Neuronal stem cell (in vitro differentiated cells): ENCODE measurements at regions not wholly inside any gene's neighbourhood (a gene's known extent, or its start where the extent isn't known, plus 50 kb on each side); places are given as distances from the start of the nearest gene placed in this dataset.

Source experiments
- DNase-seq: peaks from one replicate; pipeline ENCODE4 v3.0.0-alpha.2; 2013; ENCODE audit warnings: low spot score
- H2AFZ ChIP-seq: one replicate; pipeline ENCODE4 v1.6.1; 2013; ENCODE audit warnings: mild to moderate bottlenecking, low read length, inconsistent platforms
- H2AK5ac ChIP-seq: 2 replicates; pipeline ENCODE4 v1.6.1; 2013; ENCODE audit warnings: low read depth, mild to moderate bottlenecking, inconsistent platforms, low read length, moderate library complexity, mixed read lengths
- H2BK120ac ChIP-seq: 2 replicates; pipeline ENCODE4 v1.6.1; 2013; ENCODE audit warnings: low read depth, mild to moderate bottlenecking, inconsistent platforms, low read length, moderate library complexity, mixed read lengths
- H2BK12ac ChIP-seq: one replicate; pipeline ENCODE4 v1.6.1; 2013; ENCODE audit warnings: low read length, inconsistent platforms
- H2BK15ac ChIP-seq: 2 replicates; pipeline ENCODE4 v1.6.1; 2013; ENCODE audit warnings: mild to moderate bottlenecking, low read length, inconsistent platforms, mixed read lengths
- H2BK5ac ChIP-seq: one replicate; pipeline ENCODE4 v1.6.1; 2013; ENCODE audit warnings: inconsistent platforms, mild to moderate bottlenecking, low read length, moderate library complexity
- H3K14ac ChIP-seq: one replicate; pipeline ENCODE4 v1.6.1; 2013; ENCODE audit warnings: low read length, inconsistent platforms
- H3K18ac ChIP-seq: 2 replicates; pipeline ENCODE4 v1.6.1; 2013; ENCODE audit warnings: low read length, inconsistent platforms
- H3K23ac ChIP-seq: 2 replicates; pipeline ENCODE4 v1.6.1; 2013; ENCODE audit warnings: low read depth, mild to moderate bottlenecking, mixed read lengths, low read length, inconsistent platforms; ENCODE audit not compliant: poor library complexity
- H3K27ac ChIP-seq: replicated peaks from 3 replicates; pipeline ENCODE4 v1.5.1; 2013; ENCODE audit warnings: low read length, inconsistent platforms
- H3K27me3 ChIP-seq, 3 experiments: 2 replicates each; pipeline ENCODE4 v1.6.1; 2013; ENCODE audit warnings: low read length in 3 of 3, mild to moderate bottlenecking in 2 of 3, inconsistent platforms in 1 of 3, low read depth in 1 of 3, mixed read lengths in 1 of 3, moderate library complexity in 1 of 3; ENCODE audit not compliant: control insufficient read depth in 3 of 3, insufficient read depth in 3 of 3
- H3K36me3 ChIP-seq, 2 donors: replicated peaks in 1 of 2; 2 replicates each; pipeline ENCODE4 v1.6.1; 2013; ENCODE audit warnings: low read length in 2 of 2; ENCODE audit not compliant: control insufficient read depth in 2 of 2, insufficient read depth in 2 of 2
- H3K4ac ChIP-seq: 2 replicates; pipeline ENCODE4 v1.6.1; 2013; ENCODE audit warnings: inconsistent platforms, mild to moderate bottlenecking, low read length, moderate library complexity
- H3K4me1 ChIP-seq, 2 donors: 1 replicate in 1 of 2; 2 replicates in 1 of 2; pipeline ENCODE4 v1.6.1; 2013; ENCODE audit warnings: low read length in 2 of 2, low read depth in 1 of 2; ENCODE audit not compliant: control insufficient read depth in 2 of 2, insufficient read depth in 1 of 2
- H3K4me2 ChIP-seq: one replicate; pipeline ENCODE4 v1.6.1; 2013; ENCODE audit warnings: mild to moderate bottlenecking, low read length, inconsistent platforms; ENCODE audit not compliant: insufficient read depth, poor library complexity, severe bottlenecking
- H3K4me3 ChIP-seq, 2 donors: 2 replicates each; pipeline ENCODE4 v1.5.1; 2013; ENCODE audit warnings: low read length in 2 of 2, mild to moderate bottlenecking in 2 of 2, inconsistent platforms in 1 of 2, moderate library complexity in 1 of 2
- H3K79me1 ChIP-seq: one replicate; pipeline ENCODE4 v1.6.1; 2013; ENCODE audit warnings: low read depth, mild to moderate bottlenecking, inconsistent platforms, low read length, moderate library complexity
- H3K9ac ChIP-seq: one replicate; pipeline ENCODE4 v1.6.1; 2013; ENCODE audit warnings: mild to moderate bottlenecking, low read depth, low read length, inconsistent platforms; ENCODE audit not compliant: poor library complexity
- H3K9me3 ChIP-seq, 2 donors: replicated peaks in 1 of 2; 2 replicates each; pipeline versions ENCODE3 to v1.6.1; 2013; ENCODE audit warnings: low read length in 2 of 2, mild to moderate bottlenecking in 2 of 2, inconsistent platforms in 1 of 2, low read depth in 1 of 2, mixed read lengths in 1 of 2, moderate library complexity in 1 of 2; ENCODE audit not compliant: control insufficient read depth in 2 of 2, insufficient read depth in 1 of 2
- H4K8ac ChIP-seq: one replicate; pipeline ENCODE4 v1.6.1; 2013; ENCODE audit warnings: low read depth, mild to moderate bottlenecking, inconsistent platforms, low read length, moderate library complexity
- H4K91ac ChIP-seq: one replicate; pipeline ENCODE4 v1.6.1; 2013; ENCODE audit warnings: low read length, low read depth, mild to moderate bottlenecking, inconsistent platforms; ENCODE audit not compliant: poor library complexity
- WGBS, 2 donors: extraction: QIAGEN DNeasy Blood & Tissue Kit; methylation state at CpG; one replicate each; pipeline ENCODE4 v1.1.7; 2013; ENCODE audit warnings: missing lambda C conversion rate in 2 of 2, mixed read lengths in 1 of 2; ENCODE audit not compliant: insufficient read length in 2 of 2, insufficient replicate concordance in 1 of 2; ENCODE audit errors: extremely low coverage in 2 of 2; 5-methylcytosine and 5-hydroxymethylcytosine counted together

DNA sequence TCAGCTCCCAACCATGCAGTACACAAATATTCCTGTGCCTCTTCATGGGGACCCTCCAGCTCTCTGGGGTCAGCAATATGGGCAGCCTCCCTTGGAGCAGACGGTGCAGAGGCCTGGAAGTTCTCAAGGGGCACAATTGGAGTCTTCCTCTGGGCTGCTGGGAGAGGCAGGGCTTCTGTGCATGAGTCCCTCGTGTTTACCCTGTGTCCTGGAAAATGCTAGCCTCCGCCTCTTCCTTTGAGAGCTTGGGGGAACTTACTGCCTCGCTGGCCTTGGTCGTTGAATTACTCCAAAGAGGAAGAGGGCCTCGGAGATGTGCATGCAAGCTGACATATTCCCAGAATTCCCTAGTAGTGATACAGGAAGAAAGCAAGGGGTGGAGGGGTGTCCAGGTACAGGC lies 284.4 kb upstream of the IGF1R start:
- no CpG with 5 or more reads among the region's 6 CpGs for WGBS, 2 donors
- H3K4me2 ChIP-seq = no peak overlapping the region
- H2BK12ac ChIP-seq = no peak overlapping the region
- H3K27ac ChIP-seq = no peak overlapping the region
- H3K4ac ChIP-seq = no peak overlapping the region
- no peak overlapping the region for H2BK5ac ChIP-seq
- H2AK5ac ChIP-seq = no peak overlapping the region
- H4K8ac ChIP-seq = no peak overlapping the region
- no peaks in the 10 kb centered on the region for H3K36me3 ChIP-seq
- no peaks in the 10 kb centered on the region for H3K4me1 ChIP-seq
- H3K23ac ChIP-seq = no peak overlapping the region
- H3K79me1 ChIP-seq = no peaks in the 10 kb centered on the region
- H2BK120ac ChIP-seq = no peak overlapping the region
- H3K27me3 ChIP-seq = no peaks in the 10 kb centered on the region
- no peak overlapping the region for H3K4me3 ChIP-seq
- H2BK15ac ChIP-seq = no peak overlapping the region
- no peaks in the 10 kb centered on the region for H3K9me3 ChIP-seq
- no peak overlapping the region for H4K91ac ChIP-seq
- H3K18ac ChIP-seq = no peak overlapping the region
- no peak overlapping the region for H2AFZ ChIP-seq
- no peak overlapping the region for H3K9ac ChIP-seq
- H3K14ac ChIP-seq = no peak overlapping the region
- DNase-seq = no peak

DNA sequence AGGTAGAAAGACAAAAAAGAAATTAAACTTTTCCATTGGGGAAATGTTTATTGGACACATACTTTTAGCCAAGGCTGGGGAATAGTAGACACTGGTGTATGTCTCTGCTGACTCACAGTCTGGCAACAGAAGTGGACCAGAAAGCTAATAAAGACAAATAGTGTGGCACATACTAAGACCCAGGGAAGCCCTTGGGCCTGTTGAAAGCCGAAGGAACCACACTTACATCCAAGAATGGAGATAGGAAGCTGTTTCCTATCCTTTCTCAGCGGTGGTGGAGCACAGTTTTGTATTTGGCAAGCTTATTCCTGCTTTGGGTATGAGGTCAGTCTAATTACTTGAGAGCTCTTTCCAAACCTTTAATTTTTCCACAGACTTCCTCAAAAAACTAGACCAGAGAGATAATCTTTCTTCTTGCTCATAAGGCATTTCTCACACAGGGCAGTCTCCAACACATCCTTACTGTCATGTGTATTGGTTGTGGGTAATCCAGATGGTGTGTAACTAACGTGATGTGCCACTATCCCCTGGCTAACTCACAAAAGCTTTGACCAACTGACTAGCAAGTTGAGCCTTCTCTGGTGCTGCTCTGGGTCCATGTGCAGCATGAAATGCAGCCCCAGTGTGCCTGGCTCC lies 279.1 kb upstream of the IGF1R start:
- no peak overlapping the region for H3K27ac ChIP-seq

GRCh38 chr15:98375513-98376340 lies 272.6 kb upstream of the IGF1R start:
- Histone ChIP-seq H2BK5ac (no peak overlapping the region), H3K27me3 (no peaks in the 10 kb centered on the region), H3K4me1 (no peaks in the 10 kb centered on the region), H3K23ac (no peak overlapping the region), H3K4ac (no peak overlapping the region), H3K4me2 (no peak overlapping the region), H2AK5ac (no peak overlapping the region), H3K79me1 (no peaks in the 10 kb centered on the region), H3K14ac (no peak overlapping the region), H2AFZ (no peak overlapping the region), H4K8ac (no peak overlapping the region), H2BK15ac (no peak overlapping the region), H3K9me3 (no peaks in the 10 kb centered on the region), H2BK120ac (no peak overlapping the region), H2BK12ac (no peak overlapping the region), H3K4me3 (no peak overlapping the region), H3K9ac (no peak overlapping the region), H3K18ac (no peak overlapping the region), H4K91ac (no peak overlapping the region), H3K36me3 (no peaks in the 10 kb centered on the region), H3K27ac (no peak overlapping the region)
- WGBS, 2 donors = no CpG with 5 or more reads among the region's 7 CpGs
- DNase-seq = no peak

More for the DNA sequence above, 279.1 kb upstream of the IGF1R start:
- no peak overlapping the region for H2AK5ac ChIP-seq
- H3K27me3 ChIP-seq = no peaks in the 10 kb centered on the region
- WGBS, 2 donors = no CpG with 5 or more reads among the region's 3 CpGs
- DNase-seq = no peak
- no peak overlapping the region for H2BK12ac ChIP-seq
- H3K14ac ChIP-seq = no peak overlapping the region
- H3K9ac ChIP-seq = no peak overlapping the region
- no peaks in the 10 kb centered on the region for H3K36me3 ChIP-seq
- no peak overlapping the region for H2AFZ ChIP-seq
- no peak overlapping the region for H3K4me2 ChIP-seq
- no peak overlapping the region for H3K4ac ChIP-seq
- H3K79me1 ChIP-seq = no peaks in the 10 kb centered on the region
- H2BK120ac ChIP-seq = no peak overlapping the region
- no peak overlapping the region for H2BK15ac ChIP-seq
- no peak overlapping the region for H3K18ac ChIP-seq
- no peak overlapping the region for H4K8ac ChIP-seq
- H3K4me1 ChIP-seq = no peaks in the 10 kb centered on the region
- no peak overlapping the region for H2BK5ac ChIP-seq
- no peak overlapping the region for H4K91ac ChIP-seq
- no peaks in the 10 kb centered on the region for H3K9me3 ChIP-seq
- no peak overlapping the region for H3K23ac ChIP-seq
- H3K4me3 ChIP-seq = no peak overlapping the region

- Histone ChIP-seq H3K4me2 (no peak overlapping the region), H2BK5ac (no peak overlapping the region), H3K27ac (no peak overlapping the region), H3K27me3 (no peaks in the 10 kb centered on the region), H2AFZ (no peak overlapping the region), H2BK15ac (no peak overlapping the region), H4K8ac (no peak overlapping the region), H3K9ac (no peak overlapping the region), H3K23ac (no peak overlapping the region), H3K14ac (no peak overlapping the region), H3K79me1 (no peaks in the 10 kb centered on the region), H3K4ac (no peak overlapping the region), H3K4me3 (no peak overlapping the region), H3K36me3 (no peaks in the 10 kb centered on the region), H3K18ac (no peak overlapping the region), H3K9me3 (no peaks in the 10 kb centered on the region), H4K91ac (no peak overlapping the region), H3K4me1 (peaks cover 0 to 4% of the 10 kb centered on the region in 2 donors), H2BK12ac (no peak overlapping the region), H2BK120ac (no peak overlapping the region), H2AK5ac (no peak overlapping the region)
- no CpG with 5 or more reads among the region's 3 CpGs for WGBS, 2 donors
- DNase-seq = no peak
Observed at GRCh38 chr15:98380721-98381120, 267.6 kb upstream of the IGF1R start.
